DMS114 treated with DMSO at 0.1 percent for 48 hours (cell line): ENCODE measurements at regions not wholly inside any gene's neighbourhood (a gene's known extent, or its start where the extent isn't known, plus 50 kb on each side); places are given as distances from the start of the nearest gene placed in this dataset.

Source experiments
- DNase-seq: peaks from one replicate; lab custom pipeline; 2025; ENCODE audit not compliant: unreplicated experiment; lab: John Stamatoyannopoulos, UW

DNA sequence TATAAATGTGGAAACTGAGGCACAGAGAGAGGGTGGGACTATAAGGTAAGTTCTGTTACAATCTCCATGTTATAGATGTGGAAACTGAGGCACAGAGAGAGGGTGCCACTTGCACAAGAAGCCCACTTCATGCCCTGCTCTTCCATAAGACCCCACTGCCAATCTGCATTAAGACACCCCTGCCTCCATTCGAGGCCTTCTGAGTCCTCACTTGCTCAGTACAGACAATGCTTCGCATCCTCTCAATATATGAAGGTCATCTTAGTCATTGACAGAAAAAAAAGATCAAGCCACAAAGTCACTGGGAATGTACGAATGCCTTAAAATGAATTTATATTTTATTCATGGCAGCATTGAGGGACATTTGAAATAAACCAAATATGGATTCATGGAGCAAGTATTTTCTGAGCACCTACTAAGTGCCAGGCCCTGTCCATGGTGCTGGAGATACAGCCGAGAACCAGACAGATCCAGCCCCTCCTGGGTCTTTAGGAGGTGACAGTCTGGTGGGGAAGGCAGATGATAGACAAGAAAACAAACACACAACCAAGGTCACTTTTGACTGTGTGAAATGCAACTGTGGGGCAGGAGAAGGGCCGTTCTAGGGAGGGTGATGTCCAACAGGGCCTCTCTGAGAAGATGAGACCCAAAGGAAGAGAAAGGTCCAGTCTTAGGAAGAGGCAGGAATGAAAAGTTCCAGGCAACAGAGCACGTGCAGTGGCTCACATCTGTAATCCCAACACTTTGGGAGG lies 92.5 kb upstream of the PTPN1 start:
- DNase-seq = no peak

DNA sequence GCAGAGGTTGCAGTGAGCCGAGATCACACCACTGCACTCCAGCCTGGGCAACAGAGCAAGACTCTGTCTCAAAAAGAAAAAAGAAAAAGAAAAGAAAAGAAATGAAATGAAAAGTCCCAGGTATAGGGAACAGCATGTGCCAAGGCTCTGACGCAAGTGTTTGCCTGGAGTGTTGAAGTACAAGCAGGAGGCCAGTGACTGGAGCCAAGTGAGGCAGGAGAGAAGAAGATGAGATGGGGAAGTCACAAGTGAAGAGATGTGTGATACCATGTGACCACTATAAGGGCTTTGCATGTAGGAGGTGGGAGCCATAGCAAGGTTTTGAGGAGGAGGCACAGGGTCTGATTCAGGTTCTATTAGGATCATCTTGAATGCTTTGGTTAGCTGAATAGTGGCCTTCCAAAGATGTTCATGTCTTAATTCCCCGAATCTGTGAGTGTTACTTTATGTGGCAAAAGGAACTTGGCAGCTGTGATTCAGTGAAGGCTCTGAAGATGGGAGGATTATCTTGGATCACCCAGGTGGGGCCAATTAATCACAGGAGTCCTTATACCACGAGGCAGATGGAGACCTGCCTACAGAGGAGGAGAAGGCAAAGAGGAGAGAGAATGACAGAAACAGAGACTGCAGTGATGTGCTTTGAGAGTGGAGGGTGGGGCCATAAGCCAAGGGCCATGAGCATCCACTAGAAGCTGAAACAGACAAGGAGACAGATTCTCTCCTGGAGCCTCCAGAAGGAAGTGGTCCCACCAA lies 91.1 kb upstream of the PTPN1 start:
- no peak for DNase-seq

DNA sequence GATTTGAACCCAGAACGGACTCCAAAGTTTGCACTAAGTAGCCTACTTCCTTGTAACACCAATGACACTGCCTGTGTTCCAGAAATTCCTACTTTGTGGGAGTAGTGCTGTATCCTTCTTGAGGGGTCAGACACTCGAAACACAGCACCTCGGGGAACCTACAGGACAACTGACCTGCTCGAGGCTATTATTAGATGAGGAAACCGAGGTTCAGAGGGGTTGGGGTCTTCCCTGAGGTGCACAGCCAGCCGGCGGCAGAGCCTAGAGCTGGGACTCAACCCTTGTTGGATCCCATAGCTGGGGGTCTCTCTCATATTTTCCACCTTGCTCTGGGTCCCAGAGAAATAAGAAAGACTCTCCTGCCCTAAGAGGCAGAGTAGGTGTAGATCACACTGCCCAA lies 89.8 kb upstream of the PTPN1 start:
- DNase-seq = no peak

DNA sequence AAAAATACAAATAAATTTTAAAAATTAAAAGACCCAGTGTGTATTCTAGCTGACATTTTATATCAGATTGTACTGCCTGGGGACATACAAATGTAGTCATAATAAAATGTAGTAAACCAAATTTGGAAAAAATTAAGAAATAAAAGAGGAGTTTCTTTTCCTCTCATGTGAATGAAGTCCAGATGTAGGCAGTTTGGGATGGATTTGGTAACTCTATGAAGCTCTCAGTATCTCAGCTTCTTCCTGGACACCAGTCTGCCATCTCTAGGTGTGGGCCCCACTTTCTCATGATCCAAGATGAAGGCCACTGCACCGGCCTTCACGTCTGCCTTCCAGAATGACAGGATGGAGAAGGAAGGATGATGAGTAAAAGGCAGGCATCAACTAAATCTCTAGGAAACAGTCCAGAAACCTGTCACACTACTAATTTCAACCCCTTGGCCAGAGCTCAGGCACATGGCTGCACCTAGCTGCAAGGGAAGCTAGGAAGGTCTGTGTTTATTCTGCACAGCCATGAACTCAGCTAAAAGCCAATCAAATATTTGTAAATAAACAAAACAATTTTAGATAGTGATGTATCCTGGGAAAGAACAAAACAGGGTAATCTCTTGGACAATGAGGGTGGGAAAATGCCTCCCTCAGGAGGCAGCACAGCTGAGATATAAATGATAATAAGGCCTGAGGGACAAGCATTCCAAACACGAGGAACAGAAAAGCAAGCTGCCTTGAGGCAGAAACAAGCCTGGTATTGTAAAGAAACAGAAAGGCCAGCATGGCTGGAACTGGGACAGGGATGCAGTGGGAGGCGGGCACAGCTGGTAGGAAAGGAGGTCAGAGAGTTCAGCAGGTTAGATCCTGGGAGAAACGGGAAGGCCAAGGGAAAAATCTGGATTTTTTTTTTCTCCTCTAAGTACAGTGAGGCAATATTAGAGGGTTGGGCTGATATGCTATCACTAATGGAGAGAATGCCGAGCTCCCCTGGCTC lies 88.5 kb upstream of the PTPN1 start:
- DNase-seq = no peak

DNA sequence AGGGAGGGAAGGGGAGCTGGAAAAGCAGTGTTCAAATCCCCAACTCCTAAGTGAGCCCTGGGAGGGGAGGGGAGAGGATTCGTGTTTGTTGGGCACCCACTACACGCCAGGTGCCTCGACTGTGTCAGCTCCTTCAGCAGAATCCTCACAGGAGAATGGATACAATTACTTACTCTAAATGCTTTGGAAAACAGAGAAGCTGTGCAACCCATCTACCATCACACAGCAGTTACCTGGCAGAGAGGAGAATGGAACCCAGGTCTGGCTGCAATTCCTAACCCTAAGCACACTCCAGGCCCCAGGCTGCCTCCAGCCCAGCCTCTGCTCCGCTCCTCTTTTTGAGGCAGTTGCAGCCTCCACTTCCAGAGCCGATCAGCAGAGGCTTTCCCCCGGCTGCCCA lies 86.4 kb upstream of the PTPN1 start:
- DNase-seq = no peak

DNA sequence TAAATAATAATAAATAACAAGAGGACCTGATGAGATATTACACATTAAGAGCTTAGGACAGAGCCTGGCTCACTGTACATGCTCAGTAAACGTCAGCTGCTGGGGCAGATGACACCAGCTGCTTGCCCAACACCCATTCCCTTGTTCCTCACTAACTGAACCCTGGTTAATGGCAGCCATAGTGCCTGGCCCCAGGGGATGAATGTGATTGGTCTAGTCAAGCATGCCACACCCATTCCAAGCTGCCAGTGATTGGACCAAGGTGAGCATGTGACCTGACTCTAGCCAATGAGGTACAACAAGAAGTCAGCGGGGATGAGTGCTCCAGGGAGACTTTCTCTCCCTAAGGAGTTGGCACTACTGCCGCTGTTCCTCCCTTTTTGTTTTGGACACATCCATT lies 85.1 kb upstream of the PTPN1 start:
- DNase-seq = no peak

DNA sequence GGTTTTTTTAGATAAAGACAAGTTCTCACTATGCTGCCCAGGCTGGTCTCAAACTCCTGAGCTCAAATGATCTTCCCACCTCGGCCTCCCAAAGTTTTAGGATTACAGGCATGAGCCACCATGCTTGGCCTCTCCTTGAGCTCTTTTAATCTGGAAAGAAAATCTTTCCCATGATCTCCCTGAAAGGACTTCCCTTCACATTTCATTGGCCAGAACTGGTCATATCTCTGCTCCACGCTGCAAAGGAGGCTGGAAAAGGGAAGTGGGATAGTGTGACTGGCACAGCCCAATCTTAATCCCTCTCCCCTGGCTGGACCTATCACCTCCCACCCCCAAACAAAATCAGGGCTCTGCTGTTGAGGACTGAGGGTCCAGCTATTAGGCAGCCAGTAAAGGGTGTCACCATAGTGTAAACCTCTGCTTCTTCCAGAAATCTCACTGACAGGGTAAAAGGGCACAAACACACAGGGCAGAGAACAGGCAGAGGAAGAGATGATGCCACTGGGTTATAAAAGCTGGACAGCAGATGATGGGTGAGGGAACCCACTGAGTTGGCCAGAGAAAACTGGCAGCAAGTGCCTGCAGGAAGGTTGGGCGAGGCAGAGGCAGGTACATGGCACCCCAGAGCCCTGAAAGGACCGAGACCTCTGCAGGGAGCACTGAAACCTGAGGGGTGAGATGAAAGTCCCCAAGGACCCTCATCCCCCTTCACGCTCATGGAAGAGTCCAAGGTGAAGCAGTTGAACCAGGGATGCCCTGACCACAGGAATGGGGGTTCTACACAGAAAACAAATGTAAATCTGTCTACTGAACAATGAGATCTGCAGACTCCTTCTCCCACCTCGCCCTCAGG lies 83.1 kb upstream of the PTPN1 start:
- no peak for DNase-seq

DNA sequence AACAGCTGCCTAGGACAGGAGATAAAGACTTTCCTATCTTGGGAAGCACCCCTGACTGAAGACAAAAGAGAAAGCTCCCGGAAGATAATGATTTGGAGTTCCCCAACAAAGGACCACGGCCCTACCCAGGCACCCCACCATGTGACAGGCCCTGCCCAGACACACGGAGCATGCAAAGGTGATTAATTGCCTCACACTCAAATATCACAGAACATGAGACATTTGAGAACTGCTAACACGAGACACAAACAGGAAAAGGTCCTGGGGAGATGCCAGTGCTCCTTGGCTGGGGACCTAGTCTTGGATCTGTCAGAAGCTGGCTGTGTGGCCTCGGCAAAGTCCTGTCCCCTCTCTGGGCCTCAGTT lies 82.5 kb upstream of the PTPN1 start:
- no peak for DNase-seq

DNA sequence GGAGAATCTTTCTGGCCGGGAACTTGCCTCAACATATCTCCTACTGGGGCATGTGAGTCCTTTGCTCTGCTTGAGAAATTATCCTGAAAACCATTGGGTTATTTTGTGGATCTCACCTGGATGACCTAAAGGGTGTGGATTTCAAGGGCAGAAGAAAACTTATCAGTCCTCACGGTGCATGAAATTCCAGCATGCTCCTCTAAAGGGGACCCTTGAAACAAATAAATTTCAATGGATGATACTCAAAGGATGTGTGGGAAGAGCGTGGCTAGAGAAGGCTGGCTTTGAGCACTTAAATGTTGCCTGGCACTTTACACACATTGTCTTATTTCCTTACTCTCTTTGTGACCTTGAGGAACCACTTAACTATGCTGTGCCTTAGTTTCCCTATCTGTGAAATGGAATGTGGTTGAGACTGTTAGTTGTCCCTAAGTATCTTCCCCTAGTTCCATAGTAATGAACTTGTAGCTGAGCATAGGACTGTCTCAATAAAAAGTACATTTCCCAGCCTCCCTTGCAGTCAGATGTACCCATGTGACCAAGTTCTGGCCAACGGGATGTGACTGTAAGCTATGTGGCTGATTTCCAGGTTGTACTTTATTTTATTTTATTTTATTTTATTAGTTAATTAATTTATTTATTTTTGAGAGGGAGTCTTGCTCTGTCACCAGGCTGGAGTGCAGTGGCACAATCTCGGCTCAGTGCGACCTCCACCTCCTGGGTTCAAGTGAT lies 81.9 kb upstream of the PTPN1 start:
- DNase-seq = no peak

DNA sequence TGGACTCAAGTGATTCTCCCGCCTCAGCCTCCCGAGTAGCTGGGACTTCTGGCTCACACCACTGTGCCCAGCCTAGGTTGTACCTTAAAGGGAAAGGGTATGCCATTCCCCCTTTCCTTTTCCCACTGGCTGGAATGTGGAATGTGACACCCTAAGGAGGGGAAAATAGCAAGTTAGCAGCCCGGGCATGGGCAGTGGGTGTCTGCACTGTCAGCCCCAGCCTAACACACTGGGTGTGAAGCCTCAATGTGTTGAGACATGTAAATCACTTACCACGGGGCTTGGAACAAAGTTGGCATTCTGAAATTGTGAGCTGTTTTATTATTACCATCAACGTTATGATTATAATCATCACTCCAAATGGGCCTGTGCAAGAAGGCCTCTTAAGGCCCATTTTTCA lies 80.8 kb upstream of the PTPN1 start:
- no peak for DNase-seq

DNA sequence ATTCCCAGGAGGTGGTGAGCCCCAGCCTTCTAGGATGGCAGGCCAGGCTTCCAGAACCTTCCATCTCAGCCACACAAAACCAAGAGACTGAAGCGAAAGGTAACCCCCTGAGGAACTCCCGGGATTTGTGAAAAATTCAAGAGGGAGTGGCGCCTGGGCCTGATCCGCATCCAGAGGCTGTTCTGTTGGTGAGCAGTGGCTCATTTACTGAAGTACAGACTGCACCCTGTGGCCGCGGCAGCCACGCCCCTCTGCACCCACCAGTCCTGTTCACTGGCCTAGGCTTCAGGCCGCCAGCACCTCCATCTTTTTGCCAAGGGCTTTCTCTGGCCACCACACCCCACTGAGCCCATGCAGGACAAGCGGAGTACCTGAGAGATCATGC lies 79.1 kb upstream of the PTPN1 start:
- DNase-seq = no peak

DNA sequence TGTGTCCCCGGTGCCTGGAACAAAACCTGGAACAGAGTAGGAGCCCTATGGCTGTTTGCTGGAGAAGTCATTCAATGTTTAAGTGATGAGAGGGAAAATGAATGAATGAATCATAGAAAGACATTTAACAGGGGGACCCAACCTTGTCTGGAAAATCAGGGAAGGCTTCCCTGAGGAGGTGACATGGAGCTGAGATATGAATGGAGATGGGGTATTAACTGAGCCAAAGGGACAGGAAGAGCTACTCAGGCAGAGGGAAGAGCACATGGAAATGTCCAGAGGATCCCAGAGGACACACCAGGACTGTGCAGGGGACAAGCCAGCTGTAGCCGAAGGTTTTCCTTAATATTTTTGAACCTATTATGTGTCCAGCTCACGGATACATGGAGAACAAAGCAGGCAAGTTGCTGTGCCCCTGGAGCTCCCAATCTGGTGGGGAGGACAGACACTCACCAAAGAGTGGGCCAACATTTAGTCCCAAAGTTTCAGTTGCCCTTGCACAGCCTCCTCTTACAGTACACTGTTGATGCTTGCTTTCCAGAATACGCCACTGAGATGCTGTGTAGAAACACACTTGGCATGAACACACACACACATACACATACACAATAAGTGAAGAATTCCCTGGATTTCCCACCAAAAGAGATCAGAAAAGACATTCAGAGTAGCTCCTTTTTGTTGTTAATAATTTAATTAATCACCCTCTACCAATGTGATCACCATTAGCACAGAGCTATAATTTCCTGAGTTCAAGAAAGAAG lies 77.0 kb upstream of the PTPN1 start:
- no peak for DNase-seq

DNA sequence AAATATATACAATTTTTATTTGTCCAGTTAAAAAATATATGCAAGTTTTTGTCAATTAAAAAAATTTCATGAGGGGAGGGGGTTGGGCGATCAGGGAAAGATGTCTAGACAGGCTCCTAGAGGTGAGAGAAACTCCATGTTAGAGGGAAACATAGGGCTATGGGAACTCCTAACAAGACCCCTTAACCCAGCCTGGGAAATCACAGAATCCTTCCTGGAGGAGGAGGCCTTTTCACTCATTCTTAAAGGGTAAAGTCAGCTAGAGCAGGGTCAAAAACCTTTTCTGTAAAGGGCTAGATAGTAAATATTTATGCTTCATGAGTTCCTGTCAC lies 75.9 kb upstream of the PTPN1 start:
- DNase-seq = no peak

DNA sequence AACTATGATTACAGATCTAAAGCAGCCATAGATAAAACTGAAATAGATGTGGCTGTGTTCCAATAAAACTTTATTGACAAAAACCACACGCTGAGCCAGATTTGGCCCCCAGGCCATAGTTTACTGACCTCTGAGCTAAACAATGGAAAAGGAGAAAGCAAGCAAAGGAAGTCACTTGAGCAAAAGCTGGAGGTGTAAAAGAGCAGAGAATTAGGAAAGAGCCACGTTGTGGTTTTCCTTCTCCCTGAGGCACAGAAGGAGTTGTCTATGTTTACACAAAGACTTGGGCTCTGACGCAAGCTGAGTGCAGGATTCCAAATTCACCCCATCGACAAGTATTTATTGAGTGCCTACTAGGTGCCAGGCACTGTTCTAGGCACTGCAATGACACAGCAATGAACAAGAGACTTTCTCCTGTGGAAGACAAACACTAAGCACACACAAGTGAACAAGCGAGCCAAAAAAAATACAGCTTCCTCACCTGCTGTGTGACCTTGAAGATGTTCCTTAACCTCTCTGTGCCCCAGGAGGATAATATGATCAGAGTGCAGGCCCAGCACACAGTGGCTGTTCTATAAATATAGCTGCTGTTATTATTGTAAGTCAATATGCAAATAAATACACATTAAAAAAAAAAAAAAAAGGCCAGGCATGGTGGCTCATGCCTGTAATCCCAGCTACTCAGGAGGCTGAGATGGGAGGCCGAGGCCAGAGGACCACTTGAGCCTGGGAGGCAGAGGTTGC lies 75.4 kb upstream of the PTPN1 start:
- no peak for DNase-seq

DNA sequence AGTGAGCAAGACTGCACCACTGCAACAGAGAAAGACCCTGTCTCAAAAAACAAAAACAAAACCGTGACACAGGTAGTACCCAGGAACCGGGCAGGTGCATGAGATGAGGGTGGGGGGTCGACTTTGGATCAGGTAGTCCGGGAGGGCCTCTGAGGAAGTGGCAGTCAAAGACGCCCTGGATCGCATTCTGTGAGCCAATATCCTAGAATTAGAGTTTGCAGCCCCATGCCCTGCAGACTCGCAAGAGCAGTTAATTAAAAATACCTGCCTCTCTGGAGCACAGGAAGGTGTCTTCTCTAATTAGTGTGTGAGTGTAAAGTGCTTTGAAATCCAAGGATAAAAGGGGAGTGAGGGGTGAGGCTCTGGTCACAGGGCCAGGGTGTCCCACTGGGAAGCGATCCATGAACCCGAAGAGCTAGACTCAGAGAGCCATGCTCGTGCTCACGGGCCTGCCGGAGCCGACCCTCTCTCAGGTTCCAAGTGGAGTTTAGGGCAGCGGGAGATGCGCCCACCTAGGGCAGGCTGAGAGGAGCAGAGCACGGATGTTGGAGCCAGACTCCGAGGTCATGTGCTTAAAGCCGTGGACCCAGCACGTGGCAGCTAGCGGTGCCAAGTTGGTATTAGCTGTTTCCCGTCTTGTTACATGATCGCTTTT lies 74.7 kb upstream of the PTPN1 start:
- DNase-seq = no peak

DNA sequence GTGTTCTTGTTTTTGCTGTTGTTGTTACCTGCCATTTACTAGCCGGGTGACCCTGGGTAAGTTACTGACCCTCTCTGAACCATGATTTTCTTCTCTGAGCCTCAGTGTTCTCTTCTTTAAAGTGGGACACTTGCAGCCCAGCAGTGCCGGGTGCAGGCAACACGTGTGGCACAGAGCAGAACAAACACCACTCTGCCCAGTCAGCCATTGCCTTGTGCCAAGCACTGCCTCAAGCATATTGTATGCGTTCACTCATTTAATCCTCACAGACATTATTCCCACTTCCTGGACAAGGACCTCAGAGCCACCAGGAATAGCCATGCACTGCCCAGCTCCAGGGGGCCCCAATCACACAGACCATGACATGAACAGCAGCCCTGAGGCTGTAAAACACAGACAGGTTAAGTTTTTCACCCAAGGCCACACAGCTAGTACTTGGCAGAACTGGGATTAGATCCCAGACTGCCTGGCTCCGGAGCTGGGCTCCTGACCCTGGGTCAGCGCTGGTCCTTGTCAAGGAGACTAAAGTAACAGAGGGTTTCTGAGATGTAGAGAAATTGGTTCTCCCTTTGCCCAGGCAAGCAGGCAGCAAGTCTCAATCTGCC lies 74.0 kb upstream of the PTPN1 start:
- DNase-seq = no peak

DNA sequence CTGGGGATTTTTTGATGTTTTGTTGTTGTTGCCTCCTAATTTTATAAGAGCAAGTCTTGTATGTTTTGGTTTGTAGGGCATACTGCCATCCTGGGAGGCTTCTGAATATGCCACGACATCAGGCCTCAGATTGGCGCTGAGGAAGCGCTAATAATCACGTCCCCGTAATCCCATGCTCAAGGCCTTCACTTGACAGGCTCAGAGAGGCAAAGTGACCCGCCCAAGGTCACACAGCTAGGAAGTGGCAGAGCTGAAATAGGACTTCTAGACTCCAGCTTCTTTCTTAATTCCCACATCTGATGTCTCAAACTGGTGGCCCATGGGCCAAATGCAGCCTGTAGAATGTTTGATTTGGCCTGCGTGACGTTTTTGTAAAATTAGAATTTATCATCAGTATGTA lies 73.5 kb upstream of the PTPN1 start:
- DNase-seq = no peak

DNA sequence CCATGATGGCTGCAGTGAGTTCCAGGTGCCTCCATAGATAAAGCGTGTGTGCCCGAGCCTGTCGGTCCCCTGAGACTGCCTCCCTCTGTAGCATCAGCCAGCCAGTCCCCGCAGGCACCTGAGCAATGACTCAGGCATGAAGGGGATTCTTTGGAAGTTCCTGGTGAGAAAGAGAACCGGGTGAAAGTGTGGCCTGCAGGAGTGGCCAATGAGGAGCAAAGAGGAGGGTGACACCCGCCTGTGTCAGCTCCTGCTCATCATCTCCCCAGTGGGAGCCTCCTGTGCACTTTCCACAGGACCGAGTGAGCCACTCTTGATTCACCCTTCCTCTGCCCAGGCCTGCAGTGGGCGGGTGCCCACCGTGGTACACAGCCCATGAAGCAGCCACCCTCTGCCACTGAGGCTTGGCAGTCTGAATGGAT lies 71.2 kb upstream of the PTPN1 start:
- no peak for DNase-seq
